MM.1S (cell line): ENCODE measurements at regions not wholly inside any gene's neighbourhood (a gene's known extent, or its start where the extent isn't known, plus 50 kb on each side); places are given as distances from the start of the nearest gene placed in this dataset.

ENCODE experiments used
- DNase-seq: peaks from one replicate; pipeline ENCODE4 v3.0.0-alpha.2; 2015
- H2AFZ ChIP-seq: fragments of 300-600 bp; sonication (generic); 2 replicates; pipeline ENCODE4 v1.6.0; 2016; ENCODE audit warnings: antibody characterized with exemption, low read length
- H3F3A ChIP-seq: fragments of 300-600 bp; sonication (generic); 2 replicates; pipeline ENCODE4 v1.6.1; 2016; ENCODE audit warnings: mild to moderate bottlenecking, antibody characterized with exemption, low read length, moderate library complexity, mixed read lengths; ENCODE audit not compliant: insufficient read depth
- H3K27ac ChIP-seq: fragments of 300-600 bp; sonication (generic); 2 replicates; pipeline ENCODE4 v1.5.1; 2016; ENCODE audit warnings: mild to moderate bottlenecking, low read length
- H3K27me3 ChIP-seq: fragments of 300-600 bp; sonication (generic); replicated peaks from 2 replicates; pipeline ENCODE4 v1.6.0; 2016; ENCODE audit warnings: low read length; ENCODE audit not compliant: insufficient read depth
- H3K36me3 ChIP-seq: fragments of 300-600 bp; sonication (generic); replicated peaks from 2 replicates; pipeline ENCODE4 v1.6.1; 2016; ENCODE audit warnings: mild to moderate bottlenecking, low read length, mixed read lengths; ENCODE audit not compliant: insufficient read depth
- H3K4me1 ChIP-seq: fragments of 300-600 bp; sonication (generic); 2 replicates; pipeline ENCODE4 v1.6.1; 2016; ENCODE audit warnings: low read length, mixed read lengths
- H3K4me2 ChIP-seq: fragments of 300-600 bp; sonication (generic); 2 replicates; pipeline ENCODE4 v1.6.0; 2016; ENCODE audit warnings: low read depth, low read length
- H3K4me3 ChIP-seq: fragments of 300-600 bp; sonication (generic); 2 replicates; pipeline ENCODE4 v1.5.1; 2016; ENCODE audit warnings: low read length, mixed read lengths
- H3K79me2 ChIP-seq: fragments of 300-600 bp; sonication (generic); 2 replicates; pipeline ENCODE4 v1.6.1; 2016; ENCODE audit warnings: mixed run types, low read length, mixed read lengths
- H3K9ac ChIP-seq: fragments of 300-600 bp; sonication (generic); 2 replicates; pipeline ENCODE4 v1.6.1; 2016; ENCODE audit warnings: low read length, mixed read lengths
- H3K9me2 ChIP-seq: fragments of 300-600 bp; sonication (generic); replicated peaks from 2 replicates; pipeline ENCODE4 v1.6.1; 2016; ENCODE audit warnings: mild to moderate bottlenecking, low read length, mixed read lengths; ENCODE audit not compliant: insufficient read depth
- H3K9me3 ChIP-seq: fragments of 300-600 bp; sonication (generic); replicated peaks from 2 replicates; pipeline ENCODE4 v1.6.1; 2016; ENCODE audit warnings: mild to moderate bottlenecking, low read length, mixed read lengths; ENCODE audit not compliant: insufficient read depth
- H4K20me1 ChIP-seq: fragments of 300-600 bp; sonication (generic); 2 replicates; pipeline ENCODE4 v1.6.1; 2016; ENCODE audit warnings: mild to moderate bottlenecking, low read length, moderate library complexity, mixed read lengths; ENCODE audit not compliant: insufficient read depth
- EZH2 ChIP-seq: fragments of 300-600 bp; sonication (generic); optimal IDR thresholded peaks from 2 replicates; pipeline ENCODE3; 2017; ENCODE audit warnings: low read depth, mild to moderate bottlenecking, antibody characterized with exemption, low read length, mixed read lengths
- EZH2phosphoT487 ChIP-seq: fragments of 300-600 bp; sonication (generic); IDR thresholded peaks from 2 replicates; pipeline ENCODE4 v1.6.1; 2018; ENCODE audit warnings: antibody characterized with exemption, low read length
- TF ChIP-seq, protein P1 (sequence below): fragments of 300-600 bp; sonication (generic); IDR thresholded peaks from 2 replicates; pipeline ENCODE4 v1.5.1; 2016; ENCODE audit warnings: antibody characterized with exemption, low read length, mixed read lengths

- peak overlapping the region; percentile 60; the same call in 1 of the 2 replicates for H3K27ac ChIP-seq
- peak overlapping the region; percentile 73 for H3K4me2 ChIP-seq
- H3K9me3 ChIP-seq, result no peaks in the 10 kb centered on the region
Measured at GRCh38 chr10:88062798-88063472, 199.5 kb downstream of the PTEN start.

DNA sequence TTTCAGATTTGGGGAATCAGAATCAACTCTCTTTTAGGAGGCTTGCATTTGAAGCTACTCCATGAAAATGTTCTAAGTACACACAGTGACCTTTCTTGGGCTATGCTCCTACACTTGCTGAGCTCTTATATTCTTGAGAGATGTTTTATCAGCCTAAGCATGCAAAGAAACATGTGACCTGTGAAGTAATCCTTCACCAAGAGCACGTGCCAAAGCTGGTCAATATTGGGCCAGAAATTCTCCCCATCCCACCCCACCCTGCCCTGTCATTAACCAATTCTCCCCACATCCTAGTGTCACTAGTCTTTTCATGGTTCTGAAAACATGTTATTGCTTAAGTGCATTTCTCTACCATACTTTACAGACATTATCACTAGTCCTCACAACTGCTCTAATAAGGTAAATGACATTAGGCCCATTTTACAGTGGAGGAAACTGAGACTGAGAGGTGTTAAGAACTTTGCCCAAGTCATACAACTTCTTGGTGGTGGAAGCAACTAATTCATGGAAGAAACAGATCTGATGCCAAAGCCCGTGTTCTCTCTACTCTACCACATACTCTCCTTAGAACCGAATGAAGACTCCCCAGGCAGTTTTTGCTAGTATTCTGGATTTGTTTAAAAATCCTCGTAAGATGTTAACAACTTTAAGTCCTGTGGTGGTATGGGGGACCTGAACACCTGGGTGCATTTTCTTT, 200.6 kb downstream of the PTEN start:
- Histone ChIP-seq H3K27me3 (no peaks in the 10 kb centered on the region), H3K9me2 (no peaks in the 10 kb centered on the region), H3K27ac (peak overlapping the region; percentile 38; the same call in 1 of the 2 replicates), H3F3A (peaks cover 32% of the 10 kb centered on the region), H3K4me3 (no peak overlapping the region), H3K4me2 (peak overlapping the region; percentile 73), H3K4me1 (peaks cover 49% of the 10 kb centered on the region), H3K79me2 (no peaks in the 10 kb centered on the region), H3K36me3 (no peaks in the 10 kb centered on the region), H3K9ac (no peak overlapping the region), H3K9me3 (no peaks in the 10 kb centered on the region), H2AFZ (no peak overlapping the region), H4K20me1 (no peaks in the 10 kb centered on the region)
- DNase-seq, result no peak
- TF ChIP-seq, protein P1, sequence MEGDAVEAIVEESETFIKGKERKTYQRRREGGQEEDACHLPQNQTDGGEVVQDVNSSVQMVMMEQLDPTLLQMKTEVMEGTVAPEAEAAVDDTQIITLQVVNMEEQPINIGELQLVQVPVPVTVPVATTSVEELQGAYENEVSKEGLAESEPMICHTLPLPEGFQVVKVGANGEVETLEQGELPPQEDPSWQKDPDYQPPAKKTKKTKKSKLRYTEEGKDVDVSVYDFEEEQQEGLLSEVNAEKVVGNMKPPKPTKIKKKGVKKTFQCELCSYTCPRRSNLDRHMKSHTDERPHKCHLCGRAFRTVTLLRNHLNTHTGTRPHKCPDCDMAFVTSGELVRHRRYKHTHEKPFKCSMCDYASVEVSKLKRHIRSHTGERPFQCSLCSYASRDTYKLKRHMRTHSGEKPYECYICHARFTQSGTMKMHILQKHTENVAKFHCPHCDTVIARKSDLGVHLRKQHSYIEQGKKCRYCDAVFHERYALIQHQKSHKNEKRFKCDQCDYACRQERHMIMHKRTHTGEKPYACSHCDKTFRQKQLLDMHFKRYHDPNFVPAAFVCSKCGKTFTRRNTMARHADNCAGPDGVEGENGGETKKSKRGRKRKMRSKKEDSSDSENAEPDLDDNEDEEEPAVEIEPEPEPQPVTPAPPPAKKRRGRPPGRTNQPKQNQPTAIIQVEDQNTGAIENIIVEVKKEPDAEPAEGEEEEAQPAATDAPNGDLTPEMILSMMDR, result no peak
- no peak for TF ChIP-seq EZH2
- no peak for TF ChIP-seq EZH2phosphoT487

More at GRCh38 chr10:88062798-88063472, 199.5 kb downstream of the PTEN start:
- peaks cover 49% of the 10 kb centered on the region for H3K4me1 ChIP-seq
- H3K79me2 ChIP-seq, result no peaks in the 10 kb centered on the region
- peaks cover 32% of the 10 kb centered on the region for H3F3A ChIP-seq
- DNase-seq, result no peak
- peak overlapping the region; percentile 40 for H2AFZ ChIP-seq
- H3K4me3 ChIP-seq, result 0 out of 2 replicates have a peak overlapping the region, but pooled peaks have one; percentile 1
- no peaks in the 10 kb centered on the region for H3K9me2 ChIP-seq
- TF ChIP-seq EZH2 (no peak), EZH2phosphoT487 (no peak)
- TF ChIP-seq, protein P1, result no peak
- H4K20me1 ChIP-seq, result no peaks in the 10 kb centered on the region
- peak overlapping the region; percentile 10; the same call in 1 of the 2 replicates for H3K9ac ChIP-seq
- H3K27me3 ChIP-seq, result no peaks in the 10 kb centered on the region
- no peaks in the 10 kb centered on the region for H3K36me3 ChIP-seq

DNA sequence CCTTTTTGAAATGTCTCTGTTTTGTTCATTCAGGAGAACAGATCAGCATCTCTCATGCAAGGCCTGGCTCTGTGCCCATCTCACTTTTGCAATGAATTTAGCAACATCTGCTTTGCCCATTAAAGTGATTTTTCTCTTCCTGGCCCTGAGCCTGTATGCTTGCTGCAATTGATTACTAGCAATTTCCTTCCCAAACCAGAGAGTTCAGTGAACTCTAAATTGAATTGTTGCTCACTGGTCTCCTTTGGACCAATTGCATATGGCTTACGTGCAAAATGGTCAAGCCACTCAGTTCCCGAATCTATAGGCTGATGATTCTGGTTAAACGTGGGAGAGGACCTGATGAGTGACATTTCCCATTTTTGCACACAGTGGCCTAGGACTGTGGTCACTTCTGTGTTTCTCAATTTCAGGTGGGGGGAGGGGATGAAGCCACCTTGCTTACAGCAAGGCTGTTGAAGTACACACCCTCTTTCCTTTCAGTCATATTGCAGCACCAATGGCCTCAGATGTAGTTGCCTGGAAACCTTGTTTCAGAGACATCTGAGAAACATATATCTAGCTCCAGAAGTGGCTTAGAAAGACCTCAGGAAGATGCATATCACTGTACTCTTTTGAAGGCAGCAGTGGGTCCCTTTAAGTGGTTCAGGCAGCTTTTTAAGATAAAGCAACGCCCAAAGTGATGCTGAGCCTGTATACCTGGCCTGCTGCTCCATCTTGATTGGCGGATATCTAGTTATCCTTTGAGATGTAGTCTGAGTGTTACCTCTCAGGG, 201.4 kb downstream of the PTEN start:
- peaks cover 32% of the 10 kb centered on the region for H3F3A ChIP-seq
- no peaks in the 10 kb centered on the region for H4K20me1 ChIP-seq
- peak overlapping the region; percentile 30 for H3K4me2 ChIP-seq
- DNase-seq, result peak; percentile 71
- H3K9ac ChIP-seq, result no peak overlapping the region
- H3K27ac ChIP-seq, result peak overlapping the region; percentile 38; the same call in 1 of the 2 replicates
- H3K27me3 ChIP-seq, result no peaks in the 10 kb centered on the region
- H3K4me3 ChIP-seq, result no peak overlapping the region
- H3K79me2 ChIP-seq, result no peaks in the 10 kb centered on the region
- no peaks in the 10 kb centered on the region for H3K9me2 ChIP-seq
- TF ChIP-seq EZH2 (no peak), EZH2phosphoT487 (no peak)
- TF ChIP-seq, protein P1, result no peak
- no peak overlapping the region for H2AFZ ChIP-seq
- no peaks in the 10 kb centered on the region for H3K36me3 ChIP-seq
- no peaks in the 10 kb centered on the region for H3K9me3 ChIP-seq
- peaks cover 49% of the 10 kb centered on the region for H3K4me1 ChIP-seq
